NB4 (cell line): ENCODE measurements at regions not wholly inside any gene's neighbourhood (a gene's known extent, or its start where the extent isn't known, plus 50 kb on each side); places are given as distances from the start of the nearest gene placed in this dataset.

Experiments used
- CTCF ChIP-seq: IDR thresholded peaks from one replicate; pipeline ENCODE4 v1.5.1; 2012; ENCODE audit warnings: low read depth, low read length
- MYC ChIP-seq: IDR thresholded peaks from 2 replicates; pipeline ENCODE4 v1.6.1; 2011; ENCODE audit warnings: low read depth, low read length
- POLR2A ChIP-seq: IDR thresholded peaks from 2 replicates; pipeline ENCODE4 v1.6.1; 2011; ENCODE audit warnings: mild to moderate bottlenecking; ENCODE audit not compliant: insufficient read length; ENCODE audit errors: extremely low read depth

GRCh38 chr11:36876266-36876665 lies 278.2 kb upstream of the RAG2 start:
- TF ChIP-seq MYC = no peak
- no peak for TF ChIP-seq POLR2A
- no peak for TF ChIP-seq CTCF
